Neural crest cell (in vitro differentiated cells): ENCODE measurements at regions not wholly inside any gene's neighbourhood (a gene's known extent, or its start where the extent isn't known, plus 50 kb on each side); places are given as distances from the start of the nearest gene placed in this dataset.
"Not testable (repeated sequence)": the region's sequence is repeated elsewhere in the genome, so short reads cannot be mapped to it uniquely, and the experiment has no call there.

ENCODE experiments used
- DNase-seq: peaks from one replicate; pipeline ENCODE4 v3.0.0; 2021; ENCODE audit warnings: low read depth, mixed read lengths, low spot score
- H3K27ac Mint-ChIP-seq: one replicate; pipeline ENCODE4 v1.8.0; 2021; ENCODE audit warnings: mild to moderate bottlenecking, mixed read lengths; ENCODE audit not compliant: unreplicated experiment
- H3K27me3 Mint-ChIP-seq: 2 replicates; pipeline ENCODE4 v1.8.0; 2021; ENCODE audit warnings: low read depth, mild to moderate bottlenecking, mixed read lengths
- H3K36me3 Mint-ChIP-seq: 2 replicates; pipeline ENCODE4 v1.8.0; 2021; ENCODE audit warnings: low read depth, mild to moderate bottlenecking, mixed read lengths
- H3K4me1 Mint-ChIP-seq: 2 replicates; pipeline ENCODE4 v1.8.0; 2021; ENCODE audit warnings: mixed read lengths
- H3K4me3 Mint-ChIP-seq: one replicate; pipeline ENCODE4 v1.8.0; 2021; ENCODE audit warnings: mild to moderate bottlenecking, mixed read lengths
- H3K9me3 Mint-ChIP-seq: 2 replicates; pipeline ENCODE4 v1.8.0; 2021; ENCODE audit warnings: mixed read lengths
- CTCF ChIP-seq: fragments of 200-600 bp; sonication (generic); conservative IDR thresholded peaks from 2 replicates; pipeline ENCODE4 v1.5.0; 2021; ENCODE audit warnings: antibody characterized with exemption, mild to moderate bottlenecking

GRCh38 chr13:30071969-30072817, 221.8 kb upstream of the UBL3 start:
- H3K27ac Mint-ChIP-seq: no peak overlapping the region
- H3K4me1 Mint-ChIP-seq: peaks cover 13% of the 10 kb centered on the region
- H3K27me3 Mint-ChIP-seq: no peaks in the 10 kb centered on the region
- TF ChIP-seq CTCF: no peak
- DNase-seq: no peak
- H3K9me3 Mint-ChIP-seq: peaks cover 3% of the 10 kb centered on the region
- no peak overlapping the region for H3K4me3 Mint-ChIP-seq
- H3K36me3 Mint-ChIP-seq: no peaks in the 10 kb centered on the region

- H3K9me3 Mint-ChIP-seq: peaks cover 2% of the 10 kb centered on the region
- no peaks in the 10 kb centered on the region for H3K27me3 Mint-ChIP-seq
- peak overlapping the region; percentile 95 for H3K27ac Mint-ChIP-seq
- peaks cover 31% of the 10 kb centered on the region for H3K4me1 Mint-ChIP-seq
- peak; percentile 28 for DNase-seq
- TF ChIP-seq CTCF: no peak
- H3K36me3 Mint-ChIP-seq: peaks cover 4% of the 10 kb centered on the region
- peak overlapping the region; percentile 68 for H3K4me3 Mint-ChIP-seq
Measured at GRCh38 chr13:30065181-30065580, 214.8 kb upstream of the UBL3 start.

- H3K36me3 Mint-ChIP-seq: peaks cover 5% of the 10 kb centered on the region
- DNase-seq: no peak
- H3K9me3 Mint-ChIP-seq: peaks cover 7% of the 10 kb centered on the region
- H3K27me3 Mint-ChIP-seq: no peaks in the 10 kb centered on the region
- no peak overlapping the region for H3K27ac Mint-ChIP-seq
- no peak overlapping the region for H3K4me3 Mint-ChIP-seq
- TF ChIP-seq CTCF: no peak
- H3K4me1 Mint-ChIP-seq: peaks cover 22% of the 10 kb centered on the region
Measured at GRCh38 chr13:30063892-30064291, 213.5 kb upstream of the UBL3 start.

- no peak overlapping the region for H3K4me3 Mint-ChIP-seq
- H3K4me1 Mint-ChIP-seq: peaks cover 21% of the 10 kb centered on the region
- H3K27ac Mint-ChIP-seq: no peak overlapping the region
- DNase-seq: no peak
- H3K27me3 Mint-ChIP-seq: no peaks in the 10 kb centered on the region
- peaks cover 11% of the 10 kb centered on the region for H3K9me3 Mint-ChIP-seq
- TF ChIP-seq CTCF: no peak
- H3K36me3 Mint-ChIP-seq: peaks cover 9% of the 10 kb centered on the region
Measured at GRCh38 chr13:30061217-30061616, 210.8 kb upstream of the UBL3 start.

GRCh38 chr13:30058429-30058828, 208.0 kb upstream of the UBL3 start:
- DNase-seq: no peak
- H3K9me3 Mint-ChIP-seq: peaks cover 11% of the 10 kb centered on the region
- no peak overlapping the region for H3K27ac Mint-ChIP-seq
- peaks cover 9% of the 10 kb centered on the region for H3K36me3 Mint-ChIP-seq
- peaks cover 15% of the 10 kb centered on the region for H3K4me1 Mint-ChIP-seq
- TF ChIP-seq CTCF: no peak
- H3K4me3 Mint-ChIP-seq: no peak overlapping the region
- no peaks in the 10 kb centered on the region for H3K27me3 Mint-ChIP-seq

- not testable (repeated sequence) for DNase-seq, H3K27ac Mint-ChIP-seq, H3K36me3 Mint-ChIP-seq, H3K4me3 Mint-ChIP-seq, H3K9me3 Mint-ChIP-seq, H3K27me3 Mint-ChIP-seq
- peaks cover 26% of the 10 kb centered on the region for H3K4me1 Mint-ChIP-seq
Measured at GRCh38 chr13:30054546-30054945, 204.1 kb upstream of the UBL3 start.
